AG09309 (cell line): ENCODE measurements at regions not wholly inside any gene's neighbourhood (a gene's known extent, or its start where the extent isn't known, plus 50 kb on each side); places are given as distances from the start of the nearest gene placed in this dataset.

ENCODE experiments used
- DNase-seq: peaks from one replicate; pipeline ENCODE4 v3.0.0-alpha.2; 2010; ENCODE audit warnings: low read depth
- H3K4me3 ChIP-seq: 2 replicates; pipeline ENCODE4 v1.5.1; 2011; ENCODE audit warnings: mild to moderate bottlenecking, low read depth, low read length, moderate library complexity; ENCODE audit not compliant: control insufficient read depth
- CTCF ChIP-seq: IDR thresholded peaks from 2 replicates; pipeline ENCODE4 v1.5.1; 2011; ENCODE audit warnings: mild to moderate bottlenecking, low read depth, low read length, inconsistent platforms; ENCODE audit not compliant: insufficient read depth, control insufficient read depth; ENCODE audit errors: missing control alignments

DNA sequence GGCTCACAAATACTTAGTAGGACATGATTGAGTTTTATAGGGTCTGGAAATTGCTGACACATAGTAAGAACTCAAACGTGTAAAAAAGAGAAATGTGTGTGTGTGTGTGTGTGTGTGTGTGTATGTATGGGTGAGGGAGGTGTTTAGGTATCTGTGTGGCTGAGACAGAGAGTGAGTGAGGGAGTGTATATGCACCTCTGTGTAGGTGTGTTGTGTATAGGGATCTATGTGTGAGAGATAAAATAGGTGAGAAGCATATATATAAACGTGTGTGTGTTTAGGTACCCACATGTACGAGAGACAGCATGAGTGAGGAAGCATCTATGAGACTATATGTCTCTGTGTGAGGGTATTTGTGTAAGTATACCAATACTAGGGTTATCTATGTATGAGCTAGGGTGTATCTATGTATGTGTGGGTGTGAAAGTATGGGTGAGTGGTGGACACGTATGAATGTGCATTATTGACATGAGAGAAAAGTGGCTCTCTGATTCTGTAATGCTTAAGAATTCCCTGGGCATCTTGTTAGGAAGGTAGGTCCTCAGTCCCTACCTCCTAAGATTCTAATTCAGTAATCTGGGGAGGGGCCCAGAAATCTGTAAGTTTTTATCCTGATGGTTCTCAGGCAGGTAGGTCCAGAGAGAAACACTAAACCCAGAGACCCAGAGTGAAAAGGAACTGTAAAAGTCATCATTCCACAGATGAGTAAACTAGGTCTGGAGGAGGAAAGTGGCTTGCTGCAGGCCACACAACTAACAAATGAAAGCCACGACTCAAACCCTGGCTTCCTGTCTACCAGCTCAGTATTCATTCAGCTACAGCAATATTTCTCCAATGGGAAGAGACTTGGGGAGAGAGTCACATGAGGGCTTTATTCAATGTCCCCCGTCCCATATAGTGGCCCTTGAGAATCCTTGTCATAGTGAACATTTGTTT is 237.0 kb downstream of the IDS start:
- no peak for TF ChIP-seq CTCF
- DNase-seq = no peak
- no peak overlapping the region for H3K4me3 ChIP-seq

DNA sequence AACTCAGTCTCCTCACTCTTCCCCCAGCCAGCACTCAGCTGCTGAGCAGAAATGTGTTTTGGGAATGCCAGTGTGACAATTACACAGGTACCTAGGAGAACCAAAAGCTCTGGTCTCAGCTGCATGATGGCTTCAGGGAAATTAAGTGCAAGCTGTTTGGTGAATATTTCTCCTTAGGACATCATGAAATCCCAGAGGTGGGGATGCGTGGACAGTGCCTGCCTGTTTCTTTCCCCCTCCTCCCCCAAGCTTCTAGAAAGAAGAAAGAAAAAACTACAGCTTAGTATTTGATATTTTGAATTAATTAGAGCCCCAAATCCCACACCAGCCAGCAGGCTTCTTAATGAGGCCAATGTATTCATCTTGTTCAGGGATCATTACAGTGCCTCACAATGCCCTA is 243.0 kb downstream of the IDS start:
- H3K4me3 ChIP-seq = no peak overlapping the region
- no peak for TF ChIP-seq CTCF
- no peak for DNase-seq

GRCh38 chrX:149259241-149259640 is 245.9 kb downstream of the IDS start:
- DNase-seq = no peak
- no peak for TF ChIP-seq CTCF
- H3K4me3 ChIP-seq = no peak overlapping the region

DNA sequence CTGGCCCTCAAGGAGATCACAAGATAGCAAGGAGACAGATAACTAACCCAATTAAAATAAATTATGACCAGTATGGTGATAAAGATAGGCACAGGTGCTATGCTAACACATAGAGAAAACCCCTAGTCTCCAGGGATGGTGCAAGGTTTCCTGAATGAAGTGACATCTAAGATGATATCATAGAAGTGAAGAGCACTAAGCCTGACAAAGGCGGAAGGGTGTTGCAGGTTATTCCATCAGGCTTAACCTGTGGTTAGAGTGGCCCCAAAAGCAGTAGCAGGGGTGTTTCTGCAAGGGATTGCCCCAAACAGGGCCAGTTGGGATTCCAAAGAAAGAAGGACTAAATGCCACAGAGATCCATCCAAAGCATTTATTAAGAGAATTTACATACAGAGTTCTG is 249.2 kb downstream of the IDS start:
- no peak for TF ChIP-seq CTCF
- no peak for DNase-seq
- no peak overlapping the region for H3K4me3 ChIP-seq

DNA sequence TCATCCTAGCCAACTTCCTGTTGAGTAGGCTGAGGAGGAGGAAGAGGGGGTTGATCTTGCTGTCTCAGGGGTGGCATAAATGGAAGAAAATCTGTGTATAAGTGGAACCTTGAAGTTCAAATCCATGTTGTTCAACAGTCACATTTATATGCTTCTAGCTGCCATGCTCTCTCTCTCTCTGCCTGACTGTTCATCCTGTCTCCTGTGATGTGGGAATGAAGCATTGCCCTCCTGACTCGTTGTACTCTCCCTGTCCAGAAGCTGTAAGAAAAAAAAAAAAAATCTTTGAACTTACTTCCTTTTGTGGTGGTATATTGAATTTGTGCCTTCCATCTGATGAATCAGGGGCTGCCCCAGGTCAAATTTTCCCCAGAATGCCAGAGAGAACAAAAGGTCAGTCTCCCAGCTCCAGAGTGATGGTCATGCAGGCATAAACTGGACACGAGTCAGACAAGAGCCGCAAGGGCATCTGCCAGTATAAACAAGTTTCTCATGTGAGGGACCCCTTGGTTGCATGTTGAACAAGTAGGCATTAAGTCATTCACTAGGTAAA is 257.0 kb downstream of the IDS start:
- no peak for DNase-seq
- no peak overlapping the region for H3K4me3 ChIP-seq
- no peak for TF ChIP-seq CTCF

DNA sequence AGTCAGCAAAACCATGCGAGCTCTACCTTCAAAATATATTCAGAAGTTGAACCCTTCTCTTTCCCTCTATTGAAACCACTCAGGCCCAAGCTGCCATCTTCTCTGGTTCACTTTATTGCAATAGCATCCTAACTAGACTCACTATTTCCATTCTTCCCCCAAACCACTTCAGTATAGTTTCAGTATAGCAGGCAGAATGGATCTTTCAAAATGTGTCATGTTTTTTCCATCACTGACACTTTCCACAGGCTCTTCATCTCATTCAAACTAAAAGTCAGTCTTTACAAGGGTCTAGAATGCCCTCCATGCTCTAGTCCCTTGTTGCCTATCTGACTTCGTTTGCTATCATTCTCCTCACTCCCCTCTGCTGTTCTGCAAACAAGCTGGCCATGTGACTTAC is 274.4 kb downstream of the IDS start:
- no peak for DNase-seq
- no peak overlapping the region for H3K4me3 ChIP-seq
- no peak for TF ChIP-seq CTCF
